Lung (tissue), 11 donors: ENCODE measurements at regions not wholly inside any gene's neighbourhood (a gene's known extent, or its start where the extent isn't known, plus 50 kb on each side); places are given as distances from the start of the nearest gene placed in this dataset.

Experiments
- ATAC-seq: fragments of 200-7000 bp; cut with Tn5 transposase; one replicate; pipeline ENCODE4 v1.9.1; 2020; ENCODE audit warnings: moderate number of reproducible peaks; ENCODE audit not compliant: insufficient read depth, low FRiP score
- DNase-seq, 3 donors: peaks; one replicate each; pipeline ENCODE4 v3.0.0-alpha.2; 2013 to 2017
- H3K27ac ChIP-seq, 2 donors: one replicate each; pipeline ENCODE4 v1.5.1; 2013; ENCODE audit warnings: mild to moderate bottlenecking in 2 of 2, moderate library complexity in 2 of 2, control low read depth in 1 of 2, inconsistent platforms in 1 of 2, low read depth in 1 of 2, low read length in 1 of 2
- H3K27me3 ChIP-seq, 3 donors: one replicate each; pipeline ENCODE4 v1.5.1; 2013; ENCODE audit warnings: low read length in 2 of 3; ENCODE audit not compliant: control insufficient read depth in 3 of 3, insufficient read depth in 3 of 3
- H3K36me3 ChIP-seq, 4 donors: one replicate each; pipeline ENCODE4 v1.5.1; 2013; ENCODE audit warnings: low read length in 4 of 4, mild to moderate bottlenecking in 1 of 4, moderate library complexity in 1 of 4; ENCODE audit not compliant: control insufficient read depth in 4 of 4, insufficient read depth in 4 of 4
- H3K4me1 ChIP-seq, 5 donors: one replicate each; pipeline ENCODE4 v1.5.1; 2013; ENCODE audit warnings: low read length in 5 of 5, mild to moderate bottlenecking in 2 of 5, moderate library complexity in 1 of 5; ENCODE audit not compliant: control insufficient read depth in 5 of 5, insufficient read depth in 5 of 5
- H3K4me3 ChIP-seq: one replicate; pipeline ENCODE4 v1.5.1; 2013; ENCODE audit warnings: mild to moderate bottlenecking, control low read depth, moderate library complexity
- H3K9ac ChIP-seq, 2 donors: one replicate each; pipeline ENCODE4 v1.5.1; 2013; ENCODE audit warnings: low read length in 2 of 2, control low read depth in 1 of 2; ENCODE audit not compliant: insufficient read depth in 1 of 2
- H3K9me3 ChIP-seq, 4 donors: one replicate each; pipeline ENCODE4 v1.5.1; 2013; ENCODE audit warnings: low read length in 3 of 4, mild to moderate bottlenecking in 1 of 4, moderate library complexity in 1 of 4; ENCODE audit not compliant: control insufficient read depth in 4 of 4, insufficient read depth in 3 of 4
- CTCF ChIP-seq: IDR thresholded peaks from 2 replicates; pipeline ENCODE4 v1.5.1; 2012; ENCODE audit warnings: mild to moderate bottlenecking; ENCODE audit errors: control extremely low read depth, extremely low read depth
- WGBS, 2 donors: extraction: QIAGEN DNeasy Blood & Tissue Kit; methylation state at CpG; one replicate each; pipeline ENCODE4 v1.1.7; 2013; 5-methylcytosine and 5-hydroxymethylcytosine counted together
- donor health status: control.
- donor health status: control.
- donor health status: Bipolar disorder and iron deficiency.
- donor health status: healthy.
- donor health status: DM: yes; HTN: yes; CAD: no.

DNA sequence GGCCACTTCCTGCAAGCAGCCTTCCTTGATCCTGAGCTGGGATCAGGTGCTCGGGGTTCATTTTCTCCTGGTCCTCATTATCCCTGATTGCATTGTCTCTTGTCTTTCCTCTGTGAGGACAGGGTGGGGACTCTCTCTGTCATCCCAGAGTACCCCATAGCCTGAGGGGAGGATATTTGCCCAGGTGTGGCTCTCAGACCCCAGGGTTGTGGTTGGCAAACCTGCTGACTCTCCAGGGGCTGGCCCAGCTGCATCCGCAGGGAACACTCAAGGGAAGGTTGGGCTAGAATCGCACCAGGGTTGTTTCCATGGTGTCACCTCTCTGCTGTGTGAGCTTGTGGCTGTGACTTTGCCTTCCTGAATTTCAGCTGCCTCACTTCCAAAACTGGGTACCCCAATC, 276.8 kb upstream of the C1orf174 start:
- H3K9me3 ChIP-seq, result no peaks in the 10 kb centered on the region
- peaks cover 0 to 4% (median 0%) of the 10 kb centered on the region in 5 donors for H3K4me1 ChIP-seq
- TF ChIP-seq CTCF, result no peak
- H3K9ac ChIP-seq, result no peak overlapping the region
- no peak for DNase-seq
- no peak overlapping the region for H3K4me3 ChIP-seq
- WGBS, 2 donors, result 77 to 80% methylated on average over 3 of the region's 3 CpGs
- ATAC-seq, result no peak
- H3K27ac ChIP-seq, result no peak overlapping the region
- no peaks in the 10 kb centered on the region for H3K27me3 ChIP-seq
- H3K36me3 ChIP-seq, result no peaks in the 10 kb centered on the region

DNA sequence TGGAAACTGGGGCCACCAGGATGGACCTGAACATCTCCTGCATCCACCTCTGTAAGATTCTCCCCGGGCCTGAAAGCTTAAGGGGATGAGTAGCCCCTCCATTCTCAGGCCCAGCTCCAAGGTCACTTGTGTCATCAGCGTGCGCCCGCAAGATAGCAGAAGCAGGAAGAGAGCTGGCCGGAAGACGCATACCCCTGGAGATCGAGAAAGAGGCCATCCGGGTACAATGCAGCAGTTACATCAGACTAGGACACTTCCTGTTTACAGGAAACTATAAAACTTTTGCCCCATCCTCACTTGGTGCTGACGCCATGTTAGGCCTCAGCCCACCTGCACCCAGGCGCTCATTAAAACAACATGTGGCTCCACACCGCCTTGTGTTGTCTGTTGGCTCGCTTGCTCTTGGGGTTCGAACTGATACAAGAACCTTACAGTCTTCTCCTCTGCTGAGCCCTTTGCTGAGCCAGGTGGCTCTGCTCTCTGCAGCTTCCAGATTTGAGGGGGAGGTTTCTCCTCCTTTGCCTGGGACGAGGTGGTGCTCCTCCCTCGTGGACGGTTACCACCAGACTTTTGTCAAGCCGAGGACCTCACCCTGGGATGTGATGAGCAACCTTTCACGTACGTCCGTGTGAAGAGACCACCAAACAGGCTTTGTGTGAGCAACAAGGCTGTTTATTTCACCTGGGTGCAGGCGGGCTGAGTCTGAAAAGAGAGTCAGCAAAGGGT, 277.5 kb upstream of the C1orf174 start:
- Histone ChIP-seq H3K4me1 (peaks cover 0 to 1% (median 0%) of the 10 kb centered on the region in 5 donors), H3K27me3 (no peaks in the 10 kb centered on the region), H3K4me3 (no peak overlapping the region), H3K27ac (no peak overlapping the region), H3K9ac (no peak overlapping the region), H3K9me3 (no peaks in the 10 kb centered on the region), H3K36me3 (no peaks in the 10 kb centered on the region)
- DNase-seq (no peak), ATAC-seq (no peak)
- 73 to 77% methylated on average over 21 of the region's 21 CpGs for WGBS, 2 donors
- no peak for TF ChIP-seq CTCF

DNA sequence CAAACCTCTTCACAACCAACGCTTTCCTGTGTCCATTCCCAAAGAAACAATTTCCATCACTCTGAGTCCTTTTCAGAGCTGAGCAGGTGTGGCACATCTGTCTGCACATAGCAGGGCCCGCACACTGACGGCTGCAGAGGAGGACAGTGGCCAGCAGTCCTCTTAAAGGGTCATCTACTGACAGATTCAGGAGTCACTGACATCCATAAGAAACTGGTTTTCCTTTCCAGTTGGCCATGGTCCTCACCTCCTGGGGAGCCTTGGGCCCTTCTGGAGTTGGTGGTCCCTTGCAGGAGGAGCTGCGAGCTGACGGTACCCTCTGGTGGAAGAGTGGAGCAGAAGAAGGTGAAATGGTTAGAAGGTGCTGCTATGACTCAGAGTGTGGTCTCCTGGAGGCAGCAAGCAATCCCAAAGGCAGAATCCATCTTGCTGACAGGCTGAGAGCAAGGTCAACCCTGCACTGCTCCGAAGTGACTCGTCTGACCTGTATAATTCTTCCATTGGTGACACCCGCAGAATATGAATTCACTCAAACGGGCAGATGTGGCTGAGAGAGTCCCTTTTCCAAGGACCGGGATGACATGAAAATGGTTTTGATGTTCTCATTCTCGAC, 278.5 kb upstream of the C1orf174 start:
- Histone ChIP-seq H3K9ac (no peak overlapping the region), H3K9me3 (no peaks in the 10 kb centered on the region), H3K4me1 (peaks cover 0 to 1% (median 0%) of the 10 kb centered on the region in 5 donors), H3K27me3 (peaks cover 0 to 4% (median 0%) of the 10 kb centered on the region in 3 donors), H3K27ac (no peak overlapping the region), H3K36me3 (no peaks in the 10 kb centered on the region), H3K4me3 (no peak overlapping the region)
- WGBS, 2 donors, result 74 to 85% methylated on average over 11 of the region's 11 CpGs
- ATAC-seq, result no peak
- DNase-seq, result no peak
- TF ChIP-seq CTCF, result no peak
